ENCODE measurements at regions not wholly inside any gene's neighbourhood (a gene's known extent, or its start where the extent isn't known, plus 50 kb on each side); places are given as distances from the start of the nearest gene placed in this dataset.

- no peak for TF ChIP-seq CTCF (IDR thresholded peaks at IDR 0.05)
- no peak for TF ChIP-seq POLR2A (IDR thresholded peaks at IDR 0.05)
- no peak for TF ChIP-seq POLR2AphosphoS5 (IDR thresholded peaks at IDR 0.05)
- no peak for TF ChIP-seq EP300 (IDR thresholded peaks at IDR 0.05; ENCODE audit: low read depth)
Measured at GRCh38 chr14:22416193-22416592, 172.8 kb downstream of the DAD1 start.
